Endothelial cell of umbilical vein (primary cell): ENCODE measurements at regions not wholly inside any gene's neighbourhood (a gene's known extent, or its start where the extent isn't known, plus 50 kb on each side); places are given as distances from the start of the nearest gene placed in this dataset.

Source experiments
- BruUV-seq: library from RNA; stranded (reverse); fragments of 400-500 nt; replicated peaks from 2 replicates; lab custom pipeline; 2021; lab: Mats Ljungman, UMichigan
- CTCF ChIA-PET: fragments of 300-600, 350-600 bp; sonication (Branson Sonifier 250); formaldehyde crosslinking; loops from one replicate; lab custom pipeline; 2021; ENCODE audit warnings: antibody characterized with exemption, inconsistent platforms; lab: Charles Lee
- POLR2A ChIA-PET: fragments of 300-600, 350-600 bp; sonication (Branson Sonifier 250); formaldehyde crosslinking; loops from one replicate; lab custom pipeline; 2021; ENCODE audit warnings: antibody characterized with exemption, inconsistent platforms; lab: Charles Lee
- DNase-seq: peaks from one replicate; pipeline ENCODE4 v3.0.0-alpha.2; 2011; ENCODE audit warnings: low read depth, low spot score
- FAIRE-seq: peaks from 2 replicates; lab custom pipeline; 2011; peaks lifted over from hg19 to GRCh38; lab: Jason Lieb, UNC
- H2AFZ ChIP-seq: 2 replicates; pipeline ENCODE4 v1.6.0; 2012; ENCODE audit warnings: low read depth, low read length, control low read depth, inconsistent platforms
- H3K27ac ChIP-seq: 2 replicates; pipeline ENCODE4 v1.5.1; 2011; ENCODE audit warnings: low read depth, mild to moderate bottlenecking, control low read depth, low read length, moderate library complexity; ENCODE audit not compliant: insufficient read depth
- H3K27me3 ChIP-seq, 2 experiments: 2 replicates each; pipeline versions ENCODE4 v1.6.0 to v1.6.1; 2011; ENCODE audit warnings: low read length in 2 of 2, mixed read lengths in 1 of 2; ENCODE audit not compliant: control insufficient read depth in 2 of 2, insufficient read depth in 2 of 2
- H3K36me3 ChIP-seq, 2 experiments: 2 replicates in 1 of 2; 3 replicates in 1 of 2; pipeline ENCODE4 v1.5.1; 2011; ENCODE audit warnings: low read length in 2 of 2, mild to moderate bottlenecking in 1 of 2, moderate library complexity in 1 of 2; ENCODE audit not compliant: control insufficient read depth in 2 of 2, insufficient read depth in 2 of 2; ENCODE audit errors: extremely low read depth in 1 of 2
- H3K4me1 ChIP-seq: 3 replicates; pipeline ENCODE4 v1.5.1; 2011; ENCODE audit warnings: mild to moderate bottlenecking, low read length; ENCODE audit not compliant: control insufficient read depth, insufficient read depth; ENCODE audit errors: extremely low read depth
- H3K4me2 ChIP-seq: 2 replicates; pipeline ENCODE4 v1.6.1; 2011; ENCODE audit warnings: low read length, control low read depth, mixed read lengths; ENCODE audit not compliant: insufficient read depth
- H3K4me3 ChIP-seq, 3 experiments: fragments of 200-600 bp in 1 of 3; sonication (generic), shearing (Covaris generic) in 1 of 3; replicated peaks in 1 of 3; 2 replicates each; pipeline ENCODE4 v1.5.1; 2011 to 2016; ENCODE audit warnings: control low read depth in 3 of 3, low read length in 3 of 3, mild to moderate bottlenecking in 2 of 3, inconsistent platforms in 1 of 3, low read depth in 1 of 3, moderate library complexity in 1 of 3; ENCODE audit not compliant: insufficient read depth in 1 of 3
- H3K79me2 ChIP-seq: 2 replicates; pipeline ENCODE4 v1.6.0; 2012; ENCODE audit warnings: low read length, inconsistent platforms; ENCODE audit not compliant: control insufficient read depth, insufficient read depth
- H3K9ac ChIP-seq: replicated peaks from 2 replicates; pipeline ENCODE3; 2011; ENCODE audit warnings: low read length, control low read depth; ENCODE audit not compliant: insufficient read depth; ENCODE audit errors: extremely low read depth
- H3K9me1 ChIP-seq: replicated peaks from 3 replicates; pipeline ENCODE4 v1.6.0; 2011; ENCODE audit warnings: mild to moderate bottlenecking, low read length; ENCODE audit not compliant: control insufficient read depth, insufficient read depth; ENCODE audit errors: extremely low read depth
- H3K9me3 ChIP-seq: replicated peaks from 2 replicates; pipeline ENCODE4 v1.5.1; 2012; ENCODE audit warnings: low read length, inconsistent platforms; ENCODE audit not compliant: control insufficient read depth, insufficient read depth
- H4K20me1 ChIP-seq: replicated peaks from 2 replicates; pipeline ENCODE3; 2011; ENCODE audit warnings: mild to moderate bottlenecking, low read length; ENCODE audit not compliant: control insufficient read depth, insufficient read depth; ENCODE audit errors: extremely low read depth
- CTCF ChIP-seq, 2 donors: IDR thresholded peaks; 1 replicate in 1 of 2; 2 replicates in 1 of 2; pipeline ENCODE4 v1.5.1; 2011; ENCODE audit warnings: low read length in 2 of 2, mild to moderate bottlenecking in 2 of 2, moderate library complexity in 2 of 2, control low read depth in 1 of 2, inconsistent platforms in 1 of 2, low read depth in 1 of 2; ENCODE audit not compliant: insufficient read depth in 1 of 2; ENCODE audit errors: extremely low read depth in 1 of 2
- EZH2 ChIP-seq: IDR thresholded peaks from 2 replicates; pipeline ENCODE4 v1.6.1; 2012; ENCODE audit warnings: borderline replicate concordance, low read depth, mild to moderate bottlenecking, moderate library complexity, low read length, inconsistent platforms; ENCODE audit not compliant: severe bottlenecking
- FOS ChIP-seq: IDR thresholded peaks from 2 replicates; pipeline ENCODE4 v1.6.1; 2011; ENCODE audit warnings: mild to moderate bottlenecking, low read length, moderate library complexity, borderline replicate concordance; ENCODE audit not compliant: insufficient read depth
- GATA2 ChIP-seq: IDR thresholded peaks from 2 replicates; pipeline ENCODE4 v1.7.0; 2011; ENCODE audit warnings: low read depth, mild to moderate bottlenecking, moderate library complexity, mixed read lengths, low read length; ENCODE audit not compliant: insufficient read length, insufficient read depth
- JUN ChIP-seq: IDR thresholded peaks from 2 replicates; pipeline ENCODE4 v1.6.1; 2011; ENCODE audit warnings: borderline replicate concordance, low read depth; ENCODE audit not compliant: insufficient read length, insufficient read depth
- MAX ChIP-seq: IDR thresholded peaks from 2 replicates; pipeline ENCODE4 v1.6.1; 2011; ENCODE audit not compliant: insufficient read depth, insufficient read length
- MYC ChIP-seq: IDR thresholded peaks from one replicate; pipeline ENCODE4 v1.6.1; 2011; ENCODE audit warnings: mild to moderate bottlenecking, low read depth, low read length
- POLR2A ChIP-seq: IDR thresholded peaks from 2 replicates; pipeline ENCODE4 v1.6.1; 2012; ENCODE audit warnings: low read depth, mild to moderate bottlenecking, control low read depth, low read length
- POLR2AphosphoS5 ChIP-seq: IDR thresholded peaks from 2 replicates; pipeline ENCODE4 v1.6.1; 2012; ENCODE audit warnings: low read depth, mild to moderate bottlenecking, control low read depth, low read length, moderate library complexity; ENCODE audit not compliant: insufficient read depth
- dilution Hi-C: fragments of 300-500 bp; cut with MboI; formaldehyde crosslinking; loops from one replicate; pipeline ENCODE4 v1.15.0; 2019; ENCODE audit warnings: low sequenced_read_pairs; ENCODE audit not compliant: extremely low pct_ligation_motif_present
- intact Hi-C: fragments of 100-400 bp; cut with micrococcal nuclease; formaldehyde crosslinking; loops from one replicate; pipeline ENCODE4 v1.10.0; 2022

- dilution Hi-C loops = no loop called here
- CTCF ChIA-PET = no interaction called here
- H3K9me1 ChIP-seq = no peaks in the 10 kb centered on the region
- no peaks in the 10 kb centered on the region for H3K27me3 ChIP-seq
- no peak overlapping the region for H3K4me2 ChIP-seq
- DNase-seq = no peak
- no peaks in the 10 kb centered on the region for H3K9me3 ChIP-seq
- H2AFZ ChIP-seq = no peak overlapping the region
- no peak overlapping the region for H3K9ac ChIP-seq
- FAIRE-seq = no peak
- POLR2A ChIA-PET = no interaction called here
- intact Hi-C loops = loop anchor here (10.0 kb wide), 1 partner anchor 576 kb away; no protein-coding TSS in a partner anchor
- no TSS peak for BruUV-seq
- no peaks in the 10 kb centered on the region for H3K4me1 ChIP-seq
- H4K20me1 ChIP-seq = no peaks in the 10 kb centered on the region
- H3K4me3 ChIP-seq = no peak overlapping the region
- H3K36me3 ChIP-seq = no peaks in the 10 kb centered on the region
- TF ChIP-seq JUN = no peak
- no peak for TF ChIP-seq POLR2AphosphoS5
- no peak for TF ChIP-seq EZH2
- TF ChIP-seq POLR2A = no peak
- TF ChIP-seq MYC = no peak
- TF ChIP-seq FOS = no peak
- no peak for TF ChIP-seq GATA2
- TF ChIP-seq CTCF (IDR thresholded peaks at IDR 0.05; ENCODE audit: extremely low read depth in 1 of 2, insufficient read depth in 1 of 2, low read depth in 1 of 2, low read length in 2 of 2) = no peak
- TF ChIP-seq MAX = no peak
- no peak overlapping the region for H3K27ac ChIP-seq
- H3K79me2 ChIP-seq = no peaks in the 10 kb centered on the region
These were observed 247.9 kb downstream of the PTEN start for GRCh38 chr10:88111294-88111693.
